ENCODE measurements at regions not wholly inside any gene's neighbourhood (a gene's known extent, or its start where the extent isn't known, plus 50 kb on each side); places are given as distances from the start of the nearest gene placed in this dataset.

GRCh38 chr14:29503903-29504302, 423.7 kb downstream of the PRKD1 start:
- TF ChIP-seq, protein P1, sequence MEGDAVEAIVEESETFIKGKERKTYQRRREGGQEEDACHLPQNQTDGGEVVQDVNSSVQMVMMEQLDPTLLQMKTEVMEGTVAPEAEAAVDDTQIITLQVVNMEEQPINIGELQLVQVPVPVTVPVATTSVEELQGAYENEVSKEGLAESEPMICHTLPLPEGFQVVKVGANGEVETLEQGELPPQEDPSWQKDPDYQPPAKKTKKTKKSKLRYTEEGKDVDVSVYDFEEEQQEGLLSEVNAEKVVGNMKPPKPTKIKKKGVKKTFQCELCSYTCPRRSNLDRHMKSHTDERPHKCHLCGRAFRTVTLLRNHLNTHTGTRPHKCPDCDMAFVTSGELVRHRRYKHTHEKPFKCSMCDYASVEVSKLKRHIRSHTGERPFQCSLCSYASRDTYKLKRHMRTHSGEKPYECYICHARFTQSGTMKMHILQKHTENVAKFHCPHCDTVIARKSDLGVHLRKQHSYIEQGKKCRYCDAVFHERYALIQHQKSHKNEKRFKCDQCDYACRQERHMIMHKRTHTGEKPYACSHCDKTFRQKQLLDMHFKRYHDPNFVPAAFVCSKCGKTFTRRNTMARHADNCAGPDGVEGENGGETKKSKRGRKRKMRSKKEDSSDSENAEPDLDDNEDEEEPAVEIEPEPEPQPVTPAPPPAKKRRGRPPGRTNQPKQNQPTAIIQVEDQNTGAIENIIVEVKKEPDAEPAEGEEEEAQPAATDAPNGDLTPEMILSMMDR (IDR thresholded peaks at IDR 0.05) = no peak
- TF ChIP-seq POLR2A (IDR thresholded peaks at IDR 0.05) = no peak
